ENCODE measurements at regions not wholly inside any gene's neighbourhood (a gene's known extent, or its start where the extent isn't known, plus 50 kb on each side); places are given as distances from the start of the nearest gene placed in this dataset.

DNA sequence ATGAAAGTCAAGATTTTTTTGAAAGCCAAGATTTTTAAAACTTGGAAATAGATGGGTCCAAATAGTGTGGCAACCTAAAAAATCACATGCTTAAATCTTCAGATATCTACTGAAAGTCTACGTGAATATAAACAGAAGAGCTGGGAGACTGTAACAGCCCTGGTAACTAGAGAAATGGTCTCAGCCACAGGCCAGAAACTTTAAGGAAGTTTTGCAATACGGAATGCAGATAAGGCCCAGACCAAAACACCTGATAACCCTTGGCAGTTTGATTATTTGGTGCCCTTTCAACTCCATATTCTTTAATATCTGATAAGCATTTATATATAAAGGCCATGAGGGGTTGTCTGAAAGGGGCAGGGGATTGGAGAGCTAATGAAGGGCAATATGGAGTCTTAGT is 537.3 kb upstream of the TGFBR2 start:
- no peak for DNase-seq (ENCODE audit: low read depth in 2 of 3, low spot score in 1 of 3)

- no peak for DNase-seq (ENCODE audit: low read depth in 2 of 3, low spot score in 1 of 3)
Measured at GRCh38 chr3:30073040-30073439, 533.4 kb upstream of the TGFBR2 start.

DNA sequence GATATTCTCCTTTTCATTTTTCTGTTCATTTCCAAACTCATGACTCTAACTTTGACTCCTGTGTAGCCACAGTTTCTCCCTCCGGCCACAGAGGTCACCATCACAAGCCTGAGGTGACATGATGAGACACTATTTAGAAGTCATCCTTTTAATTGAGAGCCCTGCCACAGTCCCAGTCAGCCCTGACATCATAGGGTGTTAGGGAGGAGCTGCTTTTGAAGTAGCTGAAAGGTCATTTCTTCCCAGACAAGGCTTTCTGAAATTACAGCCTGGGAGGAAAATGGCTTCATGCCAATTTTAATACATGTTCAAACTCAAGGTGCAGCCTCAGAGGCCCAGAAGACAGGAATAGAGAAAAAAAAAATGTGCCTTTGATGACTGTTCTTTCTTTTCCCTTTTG is 532.8 kb upstream of the TGFBR2 start:
- no peak for DNase-seq (ENCODE audit: low read depth in 2 of 3, low spot score in 1 of 3)

DNA sequence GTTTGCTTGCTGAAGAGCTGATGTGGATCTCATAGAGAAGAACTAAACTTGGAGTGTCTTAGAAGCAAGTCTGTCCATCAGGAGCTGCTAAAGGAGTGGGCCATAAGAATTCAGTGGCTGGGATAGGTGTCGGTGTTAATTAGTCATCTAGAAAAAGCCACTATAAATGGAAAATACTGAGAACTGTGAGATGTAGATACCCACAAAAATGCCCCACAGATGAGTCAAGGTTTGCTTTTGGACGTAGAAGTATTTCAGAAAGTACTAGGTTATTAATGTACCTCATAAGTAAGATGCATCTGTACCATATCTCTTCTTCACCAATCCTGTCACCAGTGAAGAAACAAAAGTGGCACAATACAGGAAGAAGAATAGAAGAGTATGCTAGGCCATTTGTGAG is 530.9 kb upstream of the TGFBR2 start:
- DNase-seq (ENCODE audit: low read depth in 2 of 3, low spot score in 1 of 3): no peak

GRCh38 chr3:30076899-30077298 is 529.5 kb upstream of the TGFBR2 start:
- DNase-seq (ENCODE audit: low read depth in 2 of 3, low spot score in 1 of 3): no peak

- DNase-seq (ENCODE audit: low read depth in 2 of 3, low spot score in 1 of 3): no peak
Measured at GRCh38 chr3:30077746-30078145, 528.7 kb upstream of the TGFBR2 start.

- no peak for DNase-seq (ENCODE audit: low read depth in 2 of 3, low spot score in 1 of 3)
Measured at GRCh38 chr3:30078736-30079135, 527.7 kb upstream of the TGFBR2 start.

- no peak for DNase-seq (ENCODE audit: low read depth in 2 of 3, low spot score in 1 of 3)
Measured at GRCh38 chr3:30081904-30082303, 524.5 kb upstream of the TGFBR2 start.

DNA sequence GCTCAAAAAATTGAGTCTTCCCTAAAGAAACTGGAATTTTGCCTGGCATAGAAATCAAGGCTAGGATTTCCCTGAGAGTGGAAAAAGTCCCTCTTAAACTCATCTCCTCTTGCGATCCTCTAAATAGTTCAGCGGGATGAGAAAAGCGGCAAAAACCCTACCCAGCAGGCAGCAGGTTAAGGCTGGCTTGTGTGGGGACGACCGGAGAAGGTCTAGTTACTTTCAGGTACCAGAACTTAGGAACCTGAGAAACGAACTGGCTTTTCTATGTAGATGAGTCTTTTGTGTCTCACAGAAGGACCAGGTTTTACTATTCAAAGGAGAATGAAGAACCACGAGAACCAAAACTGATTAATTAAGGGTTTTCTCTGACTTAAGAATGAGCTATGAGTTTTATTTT is 523.7 kb upstream of the TGFBR2 start:
- no peak for DNase-seq (ENCODE audit: low read depth in 2 of 3, low spot score in 1 of 3)

DNA sequence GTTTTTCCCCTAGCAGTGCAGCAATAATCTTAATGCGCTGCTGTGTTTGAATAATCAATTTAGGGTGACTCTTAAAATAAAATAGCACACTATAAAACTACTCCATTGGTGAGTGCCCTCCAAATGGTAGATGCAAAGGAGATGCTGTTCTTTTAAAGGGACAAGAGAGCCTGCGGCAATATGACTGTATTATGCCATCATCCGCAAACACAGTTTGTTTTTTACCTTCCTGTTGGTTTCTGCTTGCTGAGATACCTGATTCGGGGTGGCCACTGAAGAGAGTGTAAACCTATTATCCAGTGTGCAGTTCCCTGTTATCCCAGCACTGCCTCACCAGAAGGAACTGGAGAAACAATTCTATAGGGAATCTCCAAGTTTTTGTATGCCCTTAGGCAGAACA is 523.1 kb upstream of the TGFBR2 start:
- no peak for DNase-seq (ENCODE audit: low read depth in 2 of 3, low spot score in 1 of 3)

- DNase-seq (ENCODE audit: low read depth in 2 of 3, low spot score in 1 of 3): no peak
Measured at GRCh38 chr3:30084316-30084715, 522.1 kb upstream of the TGFBR2 start.

DNA sequence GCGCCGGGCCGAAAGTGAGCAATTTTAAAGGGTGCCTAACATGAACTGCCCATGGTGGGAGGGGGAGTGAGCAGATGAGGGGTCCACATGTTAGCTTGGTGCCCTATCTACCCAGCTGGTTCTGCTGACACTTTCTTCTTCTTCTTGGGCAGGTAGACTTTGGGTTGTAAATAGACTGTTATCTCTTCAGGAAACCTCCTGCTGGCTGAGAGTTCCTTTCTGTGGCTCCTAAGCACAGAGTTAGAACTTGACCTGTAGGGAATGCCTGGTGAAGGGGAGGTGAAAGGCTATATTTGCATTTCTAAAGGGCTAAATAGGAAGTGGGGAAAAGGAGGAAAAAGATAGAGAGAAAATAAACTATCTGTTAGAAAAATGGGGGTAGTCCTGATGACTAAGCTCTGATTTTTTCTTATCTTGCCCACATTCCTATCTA is 521.4 kb upstream of the TGFBR2 start:
- DNase-seq (ENCODE audit: low read depth in 2 of 3, low spot score in 1 of 3): no peak

DNA sequence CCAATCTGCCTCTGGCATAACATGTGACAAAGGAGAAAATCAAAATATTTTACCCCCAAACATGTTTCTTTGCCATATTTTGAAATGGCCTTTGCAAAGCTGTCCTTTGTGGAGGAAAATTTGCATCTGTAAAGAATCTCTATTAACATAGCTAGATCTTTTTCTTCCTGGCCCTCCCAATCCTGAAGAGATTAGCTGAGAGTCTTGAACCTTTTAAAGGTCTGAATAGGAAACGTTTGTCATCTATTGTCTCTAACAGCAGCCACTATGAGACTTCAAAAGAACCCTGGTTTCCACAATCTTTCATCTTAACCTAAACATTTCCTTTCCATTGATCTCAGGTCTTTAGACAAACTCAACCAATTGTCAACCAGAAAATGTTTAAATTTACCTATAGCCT is 520.9 kb upstream of the TGFBR2 start:
- DNase-seq (ENCODE audit: low read depth in 2 of 3, low spot score in 1 of 3): no peak

- no peak for DNase-seq (ENCODE audit: low read depth in 2 of 3, low spot score in 1 of 3)
Measured at GRCh38 chr3:30091686-30092085, 514.7 kb upstream of the TGFBR2 start.

DNA sequence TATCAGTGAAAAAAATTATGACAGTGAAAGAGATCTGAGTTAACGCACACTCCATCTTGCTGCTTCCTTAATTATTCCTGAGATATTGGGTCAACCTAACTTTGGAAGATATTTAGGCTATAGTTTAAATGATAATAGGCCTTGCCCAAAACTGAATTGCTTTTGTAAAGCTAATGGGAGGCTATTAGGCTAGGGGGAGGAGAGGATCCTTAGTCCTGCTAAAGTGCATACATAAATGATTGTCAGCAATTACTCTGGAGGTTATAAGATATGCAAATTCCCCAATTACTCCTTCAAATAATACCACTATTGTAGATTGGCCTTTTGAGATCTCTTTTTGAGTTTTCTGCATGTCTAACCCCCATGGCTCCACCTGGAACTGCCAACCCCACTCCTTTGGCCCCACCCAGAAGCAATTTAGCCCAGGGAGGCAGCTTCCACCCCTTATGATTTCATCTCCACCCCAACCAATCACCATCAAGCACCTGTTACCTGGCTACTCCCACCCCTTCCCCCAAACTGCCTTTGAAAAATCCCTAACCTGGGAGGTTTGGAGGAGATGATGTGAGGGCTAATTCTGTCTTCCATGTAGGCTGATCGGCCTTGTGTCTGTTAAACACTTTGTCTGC is 509.3 kb upstream of the TGFBR2 start:
- DNase-seq (ENCODE audit: low read depth in 2 of 3, low spot score in 1 of 3): no peak

GRCh38 chr3:30098243-30098642 is 508.2 kb upstream of the TGFBR2 start:
- no peak for DNase-seq (ENCODE audit: low read depth in 2 of 3, low spot score in 1 of 3)

DNA sequence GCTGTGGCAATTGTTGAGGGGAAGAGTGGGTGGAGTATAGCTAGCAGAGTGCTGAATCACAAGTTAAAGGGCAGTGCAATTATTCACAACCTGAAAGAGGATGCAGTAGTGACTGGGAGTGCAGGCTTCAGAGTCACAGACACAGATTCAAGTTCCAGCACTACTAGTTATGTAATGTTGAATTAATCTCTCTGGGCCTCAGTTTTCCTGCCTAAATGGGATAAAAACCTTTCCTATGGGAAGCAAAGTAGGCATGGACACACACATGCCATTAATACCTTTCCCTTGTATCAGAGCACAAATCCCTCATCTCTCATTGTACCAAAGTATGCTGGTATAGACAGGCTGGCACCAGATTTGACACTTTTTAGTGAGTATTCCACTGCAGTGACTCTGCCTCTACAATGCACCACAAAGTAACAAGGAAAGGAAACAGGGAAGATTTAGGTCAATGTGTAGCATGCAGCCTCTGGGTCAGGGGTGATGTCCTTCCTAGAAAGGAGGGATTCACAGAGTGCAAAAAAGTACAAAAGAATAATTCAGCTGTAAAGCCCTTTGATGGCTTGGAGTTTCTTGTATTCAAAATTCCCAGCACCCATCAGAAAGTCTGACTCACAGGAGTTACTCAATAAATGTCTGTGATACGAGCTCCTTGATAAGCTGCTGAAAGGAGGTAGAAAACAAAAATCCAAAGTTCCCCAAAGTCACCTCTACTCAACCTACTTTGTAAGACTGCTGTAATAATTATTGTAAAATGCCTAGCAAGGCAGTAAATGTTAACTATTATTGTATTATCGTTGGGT is 507.5 kb upstream of the TGFBR2 start:
- no peak for DNase-seq (ENCODE audit: low read depth in 2 of 3, low spot score in 1 of 3)

GRCh38 chr3:30102356-30102755 is 504.0 kb upstream of the TGFBR2 start:
- no peak for DNase-seq (ENCODE audit: low read depth in 2 of 3, low spot score in 1 of 3)

DNA sequence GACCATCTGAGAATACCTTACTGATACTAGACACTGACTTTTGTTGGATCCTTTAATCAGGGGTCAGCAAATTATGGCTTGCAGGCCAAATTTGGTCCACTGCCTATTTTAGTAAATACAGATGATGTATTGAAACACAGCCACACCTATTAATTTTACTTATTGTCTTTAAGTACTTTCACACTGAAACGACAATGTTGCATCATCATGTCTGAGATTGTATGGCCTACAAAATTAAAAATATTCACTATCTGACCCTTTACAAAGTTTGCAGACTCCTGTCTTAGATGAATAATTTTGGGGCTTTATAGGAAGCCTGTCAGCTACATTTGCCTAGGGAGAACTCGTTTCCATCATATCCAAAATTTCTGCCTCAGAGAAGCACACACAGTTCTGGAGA is 503.2 kb upstream of the TGFBR2 start:
- DNase-seq (ENCODE audit: low read depth in 2 of 3, low spot score in 1 of 3): no peak

GRCh38 chr3:30107531-30107930 is 498.9 kb upstream of the TGFBR2 start:
- DNase-seq (ENCODE audit: low read depth in 2 of 3, low spot score in 1 of 3): no peak

GRCh38 chr3:30112411-30112810 is 494.0 kb upstream of the TGFBR2 start:
- DNase-seq (ENCODE audit: low read depth in 2 of 3, low spot score in 1 of 3): no peak

GRCh38 chr3:30112902-30113484 is 493.4 kb upstream of the TGFBR2 start:
- DNase-seq (ENCODE audit: low read depth in 2 of 3, low spot score in 1 of 3): peak in 1 of 3 donors; percentile 4

DNA sequence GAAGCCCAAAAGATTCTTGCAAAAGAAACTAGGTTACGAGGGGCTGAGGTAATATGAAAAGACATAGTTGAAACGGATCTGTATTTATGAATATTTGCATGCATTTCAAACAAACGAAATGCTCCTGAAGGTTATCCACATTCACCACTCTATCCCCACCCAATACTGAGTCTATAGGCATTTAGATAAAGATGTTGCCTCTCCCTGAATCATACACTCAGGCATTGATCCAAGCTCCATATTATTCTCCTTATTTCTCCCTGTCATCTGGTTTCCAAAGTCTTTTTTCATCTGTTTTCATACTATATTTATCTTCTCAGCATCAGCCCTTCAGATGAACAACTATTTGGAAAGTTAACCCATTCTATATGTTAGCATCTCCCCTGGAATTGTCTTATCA is 492.5 kb upstream of the TGFBR2 start:
- no peak for DNase-seq (ENCODE audit: low read depth in 2 of 3, low spot score in 1 of 3)

Data from stimulated activated CD4-positive, alpha-beta T cell treated with anti-CD3 and anti-CD28 coated beads, Interleukin-12 subunit alpha, Interleukin-12 subunit beta, amount 100 ng/mL, for 48 hours (primary cell).